ENCODE measurements at regions not wholly inside any gene's neighbourhood (a gene's known extent, or its start where the extent isn't known, plus 50 kb on each side); places are given as distances from the start of the nearest gene placed in this dataset.

DNA sequence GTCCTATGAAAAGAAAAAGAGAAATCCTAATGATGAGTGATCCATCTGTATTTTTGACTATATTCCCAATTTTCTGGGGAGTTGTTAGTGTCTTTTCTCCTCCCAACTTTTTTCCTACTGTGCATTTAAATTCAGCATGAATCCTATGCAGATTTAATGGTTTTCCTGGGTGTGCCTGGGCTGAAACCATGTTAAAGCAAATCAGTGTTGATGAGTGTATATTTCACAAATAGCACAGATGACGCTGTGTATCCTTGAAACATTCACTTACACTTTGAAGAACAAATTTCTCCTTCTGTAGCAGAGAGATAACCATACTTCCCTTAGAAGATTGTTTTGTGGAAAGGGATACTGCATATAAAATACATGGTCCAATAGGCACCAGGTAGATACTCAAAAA, 114.3 kb downstream of the TRIB2 start:
- TF ChIP-seq CTCF (IDR thresholded peaks at IDR 0.05; ENCODE audit: low read depth, low read length): no peak
- H3K4me3 ChIP-seq (ENCODE audit: low read depth, low read length): no peak overlapping the region
- no peaks in the 10 kb centered on the region for H3K36me3 ChIP-seq
- H3K27me3 ChIP-seq (ENCODE audit: insufficient read depth, low read depth, severe bottlenecking): no peaks in the 10 kb centered on the region
- H3K27ac ChIP-seq: no peak overlapping the region
- DNase-seq: no peak
- H3K9me3 ChIP-seq (ENCODE audit: severe bottlenecking): no peaks in the 10 kb centered on the region

GRCh38 chr2:12834239-12834638, 117.5 kb downstream of the TRIB2 start:
- no peaks in the 10 kb centered on the region for H3K27me3 ChIP-seq (ENCODE audit: insufficient read depth, low read depth, severe bottlenecking)
- H3K27ac ChIP-seq: no peak overlapping the region
- H3K36me3 ChIP-seq: no peaks in the 10 kb centered on the region
- H3K9me3 ChIP-seq (ENCODE audit: severe bottlenecking): no peaks in the 10 kb centered on the region
- DNase-seq: no peak
- H3K4me3 ChIP-seq (ENCODE audit: low read depth, low read length): no peak overlapping the region
- TF ChIP-seq CTCF (IDR thresholded peaks at IDR 0.05; ENCODE audit: low read depth, low read length): no peak

- Histone ChIP-seq H3K9me3 (ENCODE audit: severe bottlenecking) (no peaks in the 10 kb centered on the region), H3K4me3 (ENCODE audit: low read depth, low read length) (no peak overlapping the region), H3K36me3 (no peaks in the 10 kb centered on the region), H3K27ac (no peak overlapping the region), H3K27me3 (ENCODE audit: insufficient read depth, low read depth, severe bottlenecking) (no peaks in the 10 kb centered on the region)
- no peak for TF ChIP-seq CTCF (IDR thresholded peaks at IDR 0.05; ENCODE audit: low read depth, low read length)
- DNase-seq: no peak
Observed at GRCh38 chr2:12835733-12836132, 119.0 kb downstream of the TRIB2 start.

DNA sequence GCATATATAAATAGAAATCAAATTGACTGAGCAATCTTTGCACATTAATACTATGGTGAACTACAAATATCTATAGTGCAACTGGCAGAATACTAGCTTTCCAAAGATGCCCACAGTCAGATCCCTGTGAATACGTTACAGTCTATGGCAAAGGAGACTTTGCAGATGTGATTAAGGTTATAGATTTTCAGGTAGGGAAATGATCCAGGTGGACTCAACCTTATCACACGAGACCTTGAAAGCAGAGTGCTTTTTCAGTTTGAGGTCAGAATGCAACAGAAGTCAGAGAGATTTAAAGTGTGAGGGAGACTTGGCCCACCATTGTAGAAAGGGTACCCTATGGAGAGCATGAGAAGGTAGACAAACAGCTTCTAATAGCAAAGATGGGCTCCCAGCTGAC, 122.6 kb downstream of the TRIB2 start:
- H3K4me3 ChIP-seq (ENCODE audit: low read depth, low read length): no peak overlapping the region
- no peak for DNase-seq
- H3K27ac ChIP-seq: no peak overlapping the region
- no peak for TF ChIP-seq CTCF (IDR thresholded peaks at IDR 0.05; ENCODE audit: low read depth, low read length)
- H3K27me3 ChIP-seq (ENCODE audit: insufficient read depth, low read depth, severe bottlenecking): no peaks in the 10 kb centered on the region
- H3K36me3 ChIP-seq: no peaks in the 10 kb centered on the region
- H3K9me3 ChIP-seq (ENCODE audit: severe bottlenecking): no peaks in the 10 kb centered on the region

GRCh38 chr2:12841021-12841420, 124.3 kb downstream of the TRIB2 start:
- H3K4me3 ChIP-seq (ENCODE audit: low read depth, low read length): no peak overlapping the region
- no peak for TF ChIP-seq CTCF (IDR thresholded peaks at IDR 0.05; ENCODE audit: low read depth, low read length)
- H3K9me3 ChIP-seq (ENCODE audit: severe bottlenecking): no peaks in the 10 kb centered on the region

GRCh38 chr2:12842917-12843316, 126.2 kb downstream of the TRIB2 start:
- Histone ChIP-seq H3K27ac (no peak overlapping the region), H3K9me3 (ENCODE audit: severe bottlenecking) (no peaks in the 10 kb centered on the region), H3K4me3 (ENCODE audit: low read depth, low read length) (no peak overlapping the region), H3K27me3 (ENCODE audit: insufficient read depth, low read depth, severe bottlenecking) (no peaks in the 10 kb centered on the region), H3K36me3 (no peaks in the 10 kb centered on the region)
- no peak for TF ChIP-seq CTCF (IDR thresholded peaks at IDR 0.05; ENCODE audit: low read depth, low read length)
- no peak for DNase-seq

More at GRCh38 chr2:12841021-12841420, 124.3 kb downstream of the TRIB2 start:
- no peaks in the 10 kb centered on the region for H3K36me3 ChIP-seq
- H3K27me3 ChIP-seq (ENCODE audit: insufficient read depth, low read depth, severe bottlenecking): no peaks in the 10 kb centered on the region
- no peak for DNase-seq
- H3K27ac ChIP-seq: no peak overlapping the region
